H9 (cell line): ENCODE measurements at regions not wholly inside any gene's neighbourhood (a gene's known extent, or its start where the extent isn't known, plus 50 kb on each side); places are given as distances from the start of the nearest gene placed in this dataset.
A peak's percentile ranks its signal among the peaks of the same experiment; 100 is the strongest.

Source experiments
- DNase-seq: peaks from one replicate; pipeline ENCODE4 v3.0.0-alpha.2; 2017
- H2AFZ ChIP-seq: one replicate; pipeline ENCODE4 v1.6.1; 2013; ENCODE audit warnings: mild to moderate bottlenecking, low read length, control low read depth, moderate library complexity
- H2AK5ac ChIP-seq: 2 replicates; pipeline ENCODE4 v1.6.1; 2013; ENCODE audit warnings: low read length, control low read depth, mixed read lengths; ENCODE audit not compliant: insufficient read length
- H2BK120ac ChIP-seq: one replicate; pipeline ENCODE4 v1.6.1; 2013; ENCODE audit warnings: low read depth, mild to moderate bottlenecking, low read length, control low read depth, inconsistent platforms; ENCODE audit not compliant: poor library complexity, severe bottlenecking
- H2BK12ac ChIP-seq: 2 replicates; pipeline ENCODE4 v1.6.1; 2013; ENCODE audit warnings: low read length, control low read depth, mixed read lengths, low read depth; ENCODE audit not compliant: insufficient read length
- H2BK15ac ChIP-seq: 2 replicates; pipeline ENCODE4 v1.6.1; 2013; ENCODE audit warnings: low read depth, low read length, control low read depth
- H2BK20ac ChIP-seq: one replicate; pipeline ENCODE4 v1.6.1; 2013; ENCODE audit warnings: low read depth, mild to moderate bottlenecking, low read length, control low read depth, inconsistent platforms; ENCODE audit not compliant: poor library complexity, severe bottlenecking
- H2BK5ac ChIP-seq: 2 replicates; pipeline ENCODE4 v1.6.1; 2013; ENCODE audit warnings: low read length, control low read depth, mixed read lengths; ENCODE audit not compliant: insufficient read length
- H3K14ac ChIP-seq: 2 replicates; pipeline ENCODE4 v1.6.1; 2013; ENCODE audit warnings: low read length, control low read depth; ENCODE audit not compliant: insufficient read depth
- H3K18ac ChIP-seq: 2 replicates; pipeline ENCODE4 v1.6.1; 2013; ENCODE audit warnings: low read depth, mild to moderate bottlenecking, mixed read lengths, low read length, control low read depth; ENCODE audit not compliant: insufficient read length
- H3K23ac ChIP-seq: 2 replicates; pipeline ENCODE4 v1.6.1; 2013; ENCODE audit warnings: low read length, control low read depth, mixed read lengths, low read depth; ENCODE audit not compliant: insufficient read length
- H3K23me2 ChIP-seq: 2 replicates; pipeline ENCODE4 v1.6.1; 2013; ENCODE audit warnings: low read depth, mild to moderate bottlenecking, mixed read lengths, low read length, control low read depth; ENCODE audit not compliant: insufficient read length, poor library complexity, severe bottlenecking
- H3K27ac ChIP-seq: 2 replicates; pipeline ENCODE4 v1.5.1; 2013; ENCODE audit warnings: low read length, control low read depth, mixed read lengths, low read depth; ENCODE audit not compliant: insufficient read length
- H3K27me3 ChIP-seq: 2 replicates; pipeline ENCODE4 v1.6.1; 2013; ENCODE audit warnings: low read length, control low read depth, inconsistent platforms; ENCODE audit not compliant: insufficient read depth
- H3K4ac ChIP-seq: 2 replicates; pipeline ENCODE4 v1.6.1; 2013; ENCODE audit warnings: low read depth, mild to moderate bottlenecking, control low read depth, inconsistent platforms, low read length, moderate library complexity
- H3K4me1 ChIP-seq: 2 replicates; pipeline ENCODE4 v1.6.1; 2013; ENCODE audit warnings: low read length, control low read depth, inconsistent platforms; ENCODE audit not compliant: insufficient read depth
- H3K4me2 ChIP-seq: 2 replicates; pipeline ENCODE4 v1.6.1; 2013; ENCODE audit warnings: low read length, control low read depth, mixed read lengths; ENCODE audit not compliant: insufficient read length, insufficient read depth
- H3K56ac ChIP-seq: 2 replicates; pipeline ENCODE4 v1.6.1; 2013; ENCODE audit warnings: low read depth, mild to moderate bottlenecking, mixed read lengths, low read length, control low read depth; ENCODE audit not compliant: insufficient read length
- H3K79me1 ChIP-seq: 2 replicates; pipeline ENCODE4 v1.6.1; 2013; ENCODE audit warnings: low read depth, mild to moderate bottlenecking, moderate library complexity, low read length, control low read depth, inconsistent platforms; ENCODE audit not compliant: insufficient read depth, poor library complexity, severe bottlenecking
- H3K79me2 ChIP-seq: 2 replicates; pipeline ENCODE4 v1.6.1; 2013; ENCODE audit warnings: low read length, control low read depth, inconsistent platforms; ENCODE audit not compliant: insufficient read depth
- H3K9ac ChIP-seq: 2 replicates; pipeline ENCODE4 v1.6.1; 2013; ENCODE audit warnings: low read length, control low read depth, mixed read lengths; ENCODE audit not compliant: insufficient read length; ENCODE audit errors: extremely low read depth
- H3K9me3 ChIP-seq: one replicate; pipeline ENCODE4 v1.6.1; 2013; ENCODE audit warnings: low read depth, low read length, inconsistent platforms; ENCODE audit not compliant: control insufficient read depth
- H3T11ph ChIP-seq: one replicate; pipeline ENCODE4 v1.6.1; 2013; ENCODE audit warnings: mild to moderate bottlenecking, low read length, control low read depth, inconsistent platforms
- H4K20me1 ChIP-seq: one replicate; pipeline ENCODE4 v1.6.1; 2013; ENCODE audit not compliant: control insufficient read depth, insufficient read length, insufficient read depth
- H4K5ac ChIP-seq: 2 replicates; pipeline ENCODE4 v1.6.1; 2013; ENCODE audit warnings: low read depth, mild to moderate bottlenecking, mixed read lengths, low read length, control low read depth; ENCODE audit not compliant: insufficient read length
- H4K8ac ChIP-seq: replicated peaks from 2 replicates; pipeline ENCODE4 v1.6.1; 2013; ENCODE audit warnings: low read length, control low read depth, mixed read lengths, low read depth; ENCODE audit not compliant: insufficient read length
- H4K91ac ChIP-seq: 2 replicates; pipeline ENCODE4 v1.6.1; 2013; ENCODE audit warnings: low read depth, mild to moderate bottlenecking, moderate library complexity, mixed read lengths, low read length, control low read depth; ENCODE audit not compliant: insufficient read length
- H3K27ac Mint-ChIP-seq, 3 experiments: 2 replicates in 2 of 3; 3 replicates in 1 of 3; pipeline ENCODE4 v1.8.0; 2020 to 2021; ENCODE audit warnings: mixed read lengths in 3 of 3, mild to moderate bottlenecking in 1 of 3, moderate library complexity in 1 of 3
- H3K27me3 Mint-ChIP-seq: 2 replicates; pipeline ENCODE4 v1.8.0; 2021; ENCODE audit warnings: low read depth, mild to moderate bottlenecking, moderate library complexity, mixed read lengths
- H3K36me3 Mint-ChIP-seq, 3 experiments: 2 replicates in 2 of 3; 3 replicates in 1 of 3; pipeline ENCODE4 v1.8.0; 2020 to 2021; ENCODE audit warnings: low read depth in 3 of 3, mixed read lengths in 3 of 3; ENCODE audit not compliant: insufficient read depth in 1 of 3
- H3K4me1 Mint-ChIP-seq, 2 experiments: 2 replicates each; pipeline ENCODE4 v1.8.0; 2020; ENCODE audit warnings: mixed read lengths in 2 of 2
- H3K4me3 Mint-ChIP-seq, 2 experiments: 2 replicates in 1 of 2; 3 replicates in 1 of 2; pipeline ENCODE4 v1.8.0; 2020 to 2021; ENCODE audit warnings: mild to moderate bottlenecking in 2 of 2, mixed read lengths in 2 of 2, moderate library complexity in 1 of 2
- H3K9me3 Mint-ChIP-seq, 2 experiments: 2 replicates in 1 of 2; 3 replicates in 1 of 2; pipeline ENCODE4 v1.8.0; 2020; ENCODE audit warnings: mild to moderate bottlenecking in 2 of 2, mixed read lengths in 2 of 2, moderate library complexity in 1 of 2
- WGBS: extraction: QIAGEN DNeasy Blood & Tissue Kit; methylation state at CpG from one replicate; pipeline ENCODE4 v1.1.7; 2013; ENCODE audit warnings: missing lambda C conversion rate, low lambda C conversion rate, mixed read lengths; ENCODE audit not compliant: insufficient read length; ENCODE audit errors: extremely low coverage; 5-methylcytosine and 5-hydroxymethylcytosine counted together
- TF ChIP-seq, protein P1 (sequence below): fragments of 200-600 bp; sonication (generic); conservative IDR thresholded peaks from 3 replicates; pipeline ENCODE4 v1.8.0; 2021; ENCODE audit warnings: antibody characterized with exemption, mild to moderate bottlenecking

DNA sequence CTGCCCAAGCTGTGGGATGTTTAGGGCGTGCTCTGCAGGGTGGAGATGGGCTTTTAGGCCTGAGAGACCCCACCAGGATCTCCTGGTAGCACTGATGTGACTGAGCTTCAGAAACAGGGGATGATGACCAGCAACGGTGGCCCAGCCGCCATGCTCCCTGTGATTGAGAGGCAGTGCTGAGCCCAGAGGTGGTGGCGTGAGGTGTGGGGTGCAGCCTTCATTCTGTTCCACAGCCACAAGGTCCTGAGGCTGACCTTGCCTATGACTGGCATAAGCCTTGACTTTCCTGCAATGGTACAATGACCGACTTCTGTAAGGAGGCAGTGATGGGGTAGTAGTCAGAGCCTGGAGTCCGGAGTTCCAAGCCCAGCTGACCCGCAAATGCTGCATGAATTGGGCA lies 263.3 kb downstream of the TSN start:
- Histone ChIP-seq H3K4me2 (no peak overlapping the region), H2BK20ac (no peak overlapping the region), H3K4me1 (no peaks in the 10 kb centered on the region; the same call in 1 of the 2 replicates), H4K91ac (no peak overlapping the region), H3K27me3 (no peaks in the 10 kb centered on the region), H3K56ac (no peak overlapping the region), H2AK5ac (no peak overlapping the region), H3K4ac (no peak overlapping the region), H3T11ph (no peak overlapping the region), H3K79me1 (no peaks in the 10 kb centered on the region), H2BK5ac (no peak overlapping the region), H4K20me1 (no peaks in the 10 kb centered on the region), H2AFZ (no peak overlapping the region), H3K23ac (no peak overlapping the region), H3K79me2 (no peaks in the 10 kb centered on the region), H2BK12ac (no peak overlapping the region), H3K27ac (no peak overlapping the region), H3K18ac (peak overlapping the region; percentile 78), H3K23me2 (no peaks in the 10 kb centered on the region), H4K8ac (no peak overlapping the region), H3K9me3 (no peaks in the 10 kb centered on the region), H2BK120ac (no peak overlapping the region), H3K9ac (no peak overlapping the region), H2BK15ac (no peak overlapping the region), H3K14ac (no peak overlapping the region; the same call in 1 of the 2 replicates), H4K5ac (no peak overlapping the region)
- Mint-ChIP-seq H3K36me3 (peaks cover 0 to 2% (median 2%) of the 10 kb centered on the region in 3 experiments; a peak in 4 of 7 replicates), H3K27ac (no peak overlapping the region), H3K9me3 (peaks cover 4 to 9% of the 10 kb centered on the region in 2 experiments; a peak in 3 of 5 replicates), H3K4me1 (peaks cover 16 to 28% of the 10 kb centered on the region in 2 experiments), H3K27me3 (peaks cover 12% of the 10 kb centered on the region), H3K4me3 (no peak overlapping the region)
- no CpG with 5 or more reads among the region's 7 CpGs for whole genome bisulfite sequencing
- TF ChIP-seq, protein P1, sequence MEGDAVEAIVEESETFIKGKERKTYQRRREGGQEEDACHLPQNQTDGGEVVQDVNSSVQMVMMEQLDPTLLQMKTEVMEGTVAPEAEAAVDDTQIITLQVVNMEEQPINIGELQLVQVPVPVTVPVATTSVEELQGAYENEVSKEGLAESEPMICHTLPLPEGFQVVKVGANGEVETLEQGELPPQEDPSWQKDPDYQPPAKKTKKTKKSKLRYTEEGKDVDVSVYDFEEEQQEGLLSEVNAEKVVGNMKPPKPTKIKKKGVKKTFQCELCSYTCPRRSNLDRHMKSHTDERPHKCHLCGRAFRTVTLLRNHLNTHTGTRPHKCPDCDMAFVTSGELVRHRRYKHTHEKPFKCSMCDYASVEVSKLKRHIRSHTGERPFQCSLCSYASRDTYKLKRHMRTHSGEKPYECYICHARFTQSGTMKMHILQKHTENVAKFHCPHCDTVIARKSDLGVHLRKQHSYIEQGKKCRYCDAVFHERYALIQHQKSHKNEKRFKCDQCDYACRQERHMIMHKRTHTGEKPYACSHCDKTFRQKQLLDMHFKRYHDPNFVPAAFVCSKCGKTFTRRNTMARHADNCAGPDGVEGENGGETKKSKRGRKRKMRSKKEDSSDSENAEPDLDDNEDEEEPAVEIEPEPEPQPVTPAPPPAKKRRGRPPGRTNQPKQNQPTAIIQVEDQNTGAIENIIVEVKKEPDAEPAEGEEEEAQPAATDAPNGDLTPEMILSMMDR, result no peak
- DNase-seq, result no peak
